Activated T-helper 2 cell treated with anti-CD3 and anti-CD28 coated beads, Interferon-gamma antibody, Interleukin-2, Interleukin-4, amounts not matched to agents 10 μg/mL and 5 μg/mL and 100 μg/mL, durations not matched to agents 14 hours and 24 hours and 36 hours (primary cell): ENCODE measurements at regions not wholly inside any gene's neighbourhood (a gene's known extent, or its start where the extent isn't known, plus 50 kb on each side); places are given as distances from the start of the nearest gene placed in this dataset.
"Not testable (repeated sequence)": the region's sequence is repeated elsewhere in the genome, so short reads cannot be mapped to it uniquely, and the experiment has no call there.

Experiments
- DNase-seq: peaks from one replicate; pipeline ENCODE4 v3.0.0; 2021; ENCODE audit warnings: low spot score
- H3K27ac Mint-ChIP-seq: one replicate; pipeline ENCODE4 v1.8.0; 2021; ENCODE audit warnings: mixed read lengths
- H3K27me3 Mint-ChIP-seq: one replicate; pipeline ENCODE4 v1.8.0; 2021; ENCODE audit warnings: low read depth, mixed read lengths
- H3K36me3 Mint-ChIP-seq: one replicate; pipeline ENCODE4 v1.8.0; 2021; ENCODE audit warnings: low read depth, mixed read lengths
- H3K4me1 Mint-ChIP-seq: one replicate; pipeline ENCODE4 v1.8.0; 2021; ENCODE audit warnings: low read depth, mixed read lengths
- H3K4me3 Mint-ChIP-seq: one replicate; pipeline ENCODE4 v1.8.0; 2021; ENCODE audit warnings: low read depth, mild to moderate bottlenecking, moderate library complexity, mixed read lengths
- H3K9me3 Mint-ChIP-seq: one replicate; pipeline ENCODE4 v1.8.0; 2021; ENCODE audit warnings: mixed read lengths
- intact Hi-C: fragments of 100-400 bp; cut with micrococcal nuclease; formaldehyde crosslinking; loops from one replicate; pipeline ENCODE4 v1.15.1; 2023

GRCh38 chr14:82896476-82896875 is 1362.8 kb upstream of the SEL1L start:
- H3K4me1 Mint-ChIP-seq: no peaks in the 10 kb centered on the region
- no peak overlapping the region for H3K4me3 Mint-ChIP-seq
- intact Hi-C loops: loop anchor here (5.0 kb wide), 1 partner anchor 971 kb away; no protein-coding TSS in a partner anchor
- DNase-seq: no peak
- H3K9me3 Mint-ChIP-seq: peaks cover 40% of the 10 kb centered on the region
- no peaks in the 10 kb centered on the region for H3K27me3 Mint-ChIP-seq
- H3K36me3 Mint-ChIP-seq: no peaks in the 10 kb centered on the region
- no peak overlapping the region for H3K27ac Mint-ChIP-seq

GRCh38 chr14:82897469-82898308 is 1364.0 kb upstream of the SEL1L start:
- Mint-ChIP-seq H3K27ac (no peak overlapping the region), H3K4me1 (no peaks in the 10 kb centered on the region), H3K27me3 (no peaks in the 10 kb centered on the region), H3K36me3 (no peaks in the 10 kb centered on the region), H3K9me3 (peaks cover 40% of the 10 kb centered on the region), H3K4me3 (no peak overlapping the region)
- intact Hi-C loops: loop anchor here (5.0 kb wide), 1 partner anchor 970 kb away; no protein-coding TSS in a partner anchor
- DNase-seq: no peak

- Mint-ChIP-seq H3K27me3 (no peaks in the 10 kb centered on the region), H3K36me3 (no peaks in the 10 kb centered on the region), H3K27ac (no peak overlapping the region), H3K4me3 (no peak overlapping the region), H3K9me3 (peaks cover 66% of the 10 kb centered on the region), H3K4me1 (no peaks in the 10 kb centered on the region)
- intact Hi-C loops: no loop called here
- DNase-seq: no peak
Measured at GRCh38 chr14:82905762-82906161, 1372.1 kb upstream of the SEL1L start.

- Mint-ChIP-seq H3K4me1 (no peaks in the 10 kb centered on the region), H3K9me3 (peaks cover 47% of the 10 kb centered on the region), H3K27ac (no peak overlapping the region), H3K27me3 (no peaks in the 10 kb centered on the region), H3K4me3 (no peak overlapping the region), H3K36me3 (no peaks in the 10 kb centered on the region)
- no peak for DNase-seq
- intact Hi-C loops: no loop called here
Measured at GRCh38 chr14:82911930-82912329, 1378.3 kb upstream of the SEL1L start.

- no peak for DNase-seq
- no peaks in the 10 kb centered on the region for H3K36me3 Mint-ChIP-seq
- no peaks in the 10 kb centered on the region for H3K4me1 Mint-ChIP-seq
- no peak overlapping the region for H3K27ac Mint-ChIP-seq
- no peaks in the 10 kb centered on the region for H3K27me3 Mint-ChIP-seq
- intact Hi-C loops: no loop called here
- peaks cover 48% of the 10 kb centered on the region for H3K9me3 Mint-ChIP-seq
- H3K4me3 Mint-ChIP-seq: no peak overlapping the region
Measured at GRCh38 chr14:82913396-82913795, 1379.7 kb upstream of the SEL1L start.

GRCh38 chr14:82915381-82915780 is 1381.7 kb upstream of the SEL1L start:
- no peaks in the 10 kb centered on the region for H3K36me3 Mint-ChIP-seq
- H3K27me3 Mint-ChIP-seq: no peaks in the 10 kb centered on the region
- no peak for DNase-seq
- H3K27ac Mint-ChIP-seq: no peak overlapping the region
- intact Hi-C loops: no loop called here
- H3K4me1 Mint-ChIP-seq: no peaks in the 10 kb centered on the region
- H3K9me3 Mint-ChIP-seq: peaks cover 44% of the 10 kb centered on the region
- H3K4me3 Mint-ChIP-seq: no peak overlapping the region

GRCh38 chr14:82935691-82936090 is 1402.0 kb upstream of the SEL1L start:
- intact Hi-C loops: no loop called here
- no peak overlapping the region for H3K4me3 Mint-ChIP-seq
- DNase-seq: no peak
- H3K27me3 Mint-ChIP-seq: no peaks in the 10 kb centered on the region
- H3K27ac Mint-ChIP-seq: no peak overlapping the region
- peaks cover 47% of the 10 kb centered on the region for H3K9me3 Mint-ChIP-seq
- no peaks in the 10 kb centered on the region for H3K36me3 Mint-ChIP-seq
- no peaks in the 10 kb centered on the region for H3K4me1 Mint-ChIP-seq

- Mint-ChIP-seq H3K4me3 (no peak overlapping the region), H3K36me3 (no peaks in the 10 kb centered on the region), H3K9me3 (peaks cover 26% of the 10 kb centered on the region), H3K4me1 (no peaks in the 10 kb centered on the region), H3K27ac (no peak overlapping the region), H3K27me3 (no peaks in the 10 kb centered on the region)
- no peak for DNase-seq
- intact Hi-C loops: no loop called here
Measured at GRCh38 chr14:82951171-82951570, 1417.5 kb upstream of the SEL1L start.

GRCh38 chr14:82963756-82964155 is 1430.1 kb upstream of the SEL1L start:
- no peak overlapping the region for H3K4me3 Mint-ChIP-seq
- intact Hi-C loops: no loop called here
- DNase-seq: no peak
- no peaks in the 10 kb centered on the region for H3K4me1 Mint-ChIP-seq
- H3K9me3 Mint-ChIP-seq: peaks cover 27% of the 10 kb centered on the region
- no peak overlapping the region for H3K27ac Mint-ChIP-seq
- no peaks in the 10 kb centered on the region for H3K36me3 Mint-ChIP-seq
- no peaks in the 10 kb centered on the region for H3K27me3 Mint-ChIP-seq

GRCh38 chr14:82987502-82988124 is 1454.0 kb upstream of the SEL1L start:
- H3K27me3 Mint-ChIP-seq: no peaks in the 10 kb centered on the region
- no peaks in the 10 kb centered on the region for H3K4me1 Mint-ChIP-seq
- H3K36me3 Mint-ChIP-seq: no peaks in the 10 kb centered on the region

GRCh38 chr14:82994547-82994946 is 1460.9 kb upstream of the SEL1L start:
- H3K36me3 Mint-ChIP-seq, H3K4me3 Mint-ChIP-seq, H3K4me1 Mint-ChIP-seq, H3K27me3 Mint-ChIP-seq, intact Hi-C loops, DNase-seq, H3K27ac Mint-ChIP-seq: not testable (repeated sequence)
- H3K9me3 Mint-ChIP-seq: peaks cover 14% of the 10 kb centered on the region

More at GRCh38 chr14:82987502-82988124, 1454.0 kb upstream of the SEL1L start:
- no peak for DNase-seq
- H3K9me3 Mint-ChIP-seq: peaks cover 31% of the 10 kb centered on the region
- H3K4me3 Mint-ChIP-seq: no peak overlapping the region
- no peak overlapping the region for H3K27ac Mint-ChIP-seq
- intact Hi-C loops: no loop called here

- no peaks in the 10 kb centered on the region for H3K4me1 Mint-ChIP-seq
Measured at GRCh38 chr14:82999802-83000201, 1466.1 kb upstream of the SEL1L start.

GRCh38 chr14:83004456-83005006 is 1470.9 kb upstream of the SEL1L start:
- intact Hi-C loops: no loop called here
- no peaks in the 10 kb centered on the region for H3K27me3 Mint-ChIP-seq
- no peak overlapping the region for H3K4me3 Mint-ChIP-seq
- no peaks in the 10 kb centered on the region for H3K36me3 Mint-ChIP-seq
- DNase-seq: no peak
- no peak overlapping the region for H3K27ac Mint-ChIP-seq
- H3K9me3 Mint-ChIP-seq: peaks cover 22% of the 10 kb centered on the region
- H3K4me1 Mint-ChIP-seq: no peaks in the 10 kb centered on the region

More at GRCh38 chr14:82999802-83000201, 1466.1 kb upstream of the SEL1L start:
- Mint-ChIP-seq H3K27me3 (no peaks in the 10 kb centered on the region), H3K36me3 (no peaks in the 10 kb centered on the region), H3K4me3 (no peak overlapping the region), H3K9me3 (peaks cover 9% of the 10 kb centered on the region), H3K27ac (no peak overlapping the region)
- intact Hi-C loops: no loop called here
- no peak for DNase-seq
